ENCODE measurements at regions not wholly inside any gene's neighbourhood (a gene's known extent, or its start where the extent isn't known, plus 50 kb on each side); places are given as distances from the start of the nearest gene placed in this dataset.

- no peak overlapping the region for H3K4me3 ChIP-seq (ENCODE audit: low read depth, low read length)
- ChIA-PET POLR2A (no interaction called here), CTCF (no interaction called here)
- peaks cover 5% of the 10 kb centered on the region; the same call in 1 of the 2 replicates for H3K4me1 ChIP-seq (ENCODE audit: control insufficient read depth, insufficient read depth, low read length)
- no peaks in the 10 kb centered on the region for H3K36me3 ChIP-seq (ENCODE audit: control insufficient read depth in 2 of 2, insufficient read depth in 1 of 2, low read length in 2 of 2)
- H3K27ac ChIP-seq (ENCODE audit: extremely low read depth, low read depth, low read length): no peak overlapping the region
- no peaks in the 10 kb centered on the region for H3K9me3 ChIP-seq (ENCODE audit: control insufficient read depth, insufficient read depth, low read depth, low read length)
- TF ChIP-seq ZNF146 (tag by site-specific recombination; IDR thresholded peaks at IDR 0.05): no peak
- no peak for TF ChIP-seq ZNF114 (tag by site-specific recombination; IDR thresholded peaks at IDR 0.05)
- no peak for TF ChIP-seq ZNF138 (tag by site-specific recombination; IDR thresholded peaks at IDR 0.05; ENCODE audit: borderline replicate concordance)
- TF ChIP-seq ZNF341 (tag by site-specific recombination; IDR thresholded peaks at IDR 0.05; ENCODE audit: low read depth): no peak
- no peak for TF ChIP-seq REPIN1 (tag by site-specific recombination; IDR thresholded peaks at IDR 0.05; ENCODE audit: low read depth)
- no peak for TF ChIP-seq ZNF596 (tag by site-specific recombination; IDR thresholded peaks at IDR 0.05)
- no peak for TF ChIP-seq ZSCAN4 (tag by site-specific recombination; IDR thresholded peaks at IDR 0.05)
- TF ChIP-seq ELK4 (IDR thresholded peaks at IDR 0.05; ENCODE audit: borderline replicate concordance, low read depth, low read length): no peak
- TF ChIP-seq TCF7L2 (IDR thresholded peaks at IDR 0.05; ENCODE audit: borderline replicate concordance, low read depth, low read length): no peak
- TF ChIP-seq ZXDB (tag by site-specific recombination; IDR thresholded peaks at IDR 0.05): no peak
- no peak for TF ChIP-seq ZBTB49 (tag by site-specific recombination; IDR thresholded peaks at IDR 0.05; ENCODE audit: low read depth)
Observed at GRCh38 chr13:106369091-106369490, 166.4 kb downstream of the EFNB2 start.

- no peak overlapping the region for H3K27ac ChIP-seq (ENCODE audit: extremely low read depth, low read depth, low read length)
- H3K4me1 ChIP-seq (ENCODE audit: control insufficient read depth, insufficient read depth, low read length): no peaks in the 10 kb centered on the region
- H3K36me3 ChIP-seq (ENCODE audit: control insufficient read depth in 2 of 2, insufficient read depth in 1 of 2, low read length in 2 of 2): no peaks in the 10 kb centered on the region
- ChIA-PET CTCF (interaction anchor here (0.7 kb wide), 1 partner anchor 777 kb away, joined by 3 read pairs; no protein-coding TSS in a partner anchor), POLR2A (no interaction called here)
- TF ChIP-seq PRDM10 (tag by site-specific recombination; IDR thresholded peaks at IDR 0.05) (no peak), ZNF19 (tag by site-specific recombination; IDR thresholded peaks at IDR 0.05; ENCODE audit: low read depth) (no peak)
- H3K4me3 ChIP-seq (ENCODE audit: low read depth, low read length): no peak overlapping the region
- H3K9me3 ChIP-seq (ENCODE audit: control insufficient read depth, insufficient read depth, low read depth, low read length): no peaks in the 10 kb centered on the region
Observed at GRCh38 chr13:106367361-106367971, 168.0 kb downstream of the EFNB2 start.
